Iris pigment epithelial cell (primary cell): ENCODE measurements at regions not wholly inside any gene's neighbourhood (a gene's known extent, or its start where the extent isn't known, plus 50 kb on each side); places are given as distances from the start of the nearest gene placed in this dataset.
"Not testable (repeated sequence)": the region's sequence is repeated elsewhere in the genome, so short reads cannot be mapped to it uniquely, and the experiment has no call there.

Experiments used
- DNase-seq: peaks from one replicate; pipeline ENCODE4 v3.0.0-alpha.2; 2011; ENCODE audit warnings: low read depth

DNA sequence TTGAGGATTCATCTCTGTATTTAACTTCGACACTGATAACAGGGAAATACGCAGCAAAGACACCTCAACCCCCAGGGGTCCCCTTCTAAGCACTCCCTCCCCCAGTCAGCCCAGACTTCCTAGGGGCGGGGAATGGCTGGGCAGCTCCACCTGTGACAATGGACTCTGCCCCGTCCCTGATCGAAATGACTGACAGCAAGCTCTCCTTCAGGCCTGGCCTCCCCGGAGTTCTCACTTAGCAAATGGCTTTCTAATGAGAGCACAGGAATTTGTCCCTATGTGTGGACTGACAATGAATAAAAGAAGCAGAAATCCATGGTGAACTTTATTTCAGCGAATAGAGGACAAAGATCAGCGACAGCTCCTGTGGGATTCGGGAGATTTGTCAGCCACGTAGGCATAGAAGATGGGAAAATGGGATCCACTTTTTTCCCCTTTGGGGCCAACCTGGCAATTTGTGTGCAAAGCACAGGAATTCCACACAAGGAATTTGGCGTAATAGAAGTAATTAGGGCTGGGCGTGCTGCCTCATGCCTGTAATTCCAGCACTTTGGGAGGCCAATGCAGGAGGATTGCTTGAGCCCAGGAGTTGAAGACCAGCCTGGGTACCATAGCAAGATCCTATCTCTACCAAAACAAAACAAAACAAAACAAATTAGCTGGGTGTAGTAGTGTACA lies 63.8 kb downstream of the TNFAIP2 start:
- DNase-seq: no peak

DNA sequence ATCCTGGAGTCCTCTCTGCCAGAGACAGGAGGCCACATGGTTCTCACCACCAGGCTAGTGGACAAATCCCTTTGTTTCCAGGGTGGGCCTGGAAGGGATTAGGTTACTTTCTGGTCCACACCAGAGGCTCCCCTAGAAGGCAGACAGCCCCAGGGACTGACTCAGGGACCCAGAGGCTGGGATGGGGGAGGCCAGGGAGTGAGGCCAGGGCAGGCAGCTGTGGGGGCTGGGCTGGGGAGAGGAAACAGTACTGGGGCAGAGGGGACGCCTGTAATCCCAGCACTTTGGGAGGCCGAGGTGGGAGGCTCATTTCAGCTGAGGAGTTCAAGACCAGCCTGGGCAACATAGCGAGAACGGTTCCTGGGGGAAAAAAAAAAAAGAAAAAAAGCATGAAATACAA lies 64.7 kb downstream of the TNFAIP2 start:
- no peak for DNase-seq

DNA sequence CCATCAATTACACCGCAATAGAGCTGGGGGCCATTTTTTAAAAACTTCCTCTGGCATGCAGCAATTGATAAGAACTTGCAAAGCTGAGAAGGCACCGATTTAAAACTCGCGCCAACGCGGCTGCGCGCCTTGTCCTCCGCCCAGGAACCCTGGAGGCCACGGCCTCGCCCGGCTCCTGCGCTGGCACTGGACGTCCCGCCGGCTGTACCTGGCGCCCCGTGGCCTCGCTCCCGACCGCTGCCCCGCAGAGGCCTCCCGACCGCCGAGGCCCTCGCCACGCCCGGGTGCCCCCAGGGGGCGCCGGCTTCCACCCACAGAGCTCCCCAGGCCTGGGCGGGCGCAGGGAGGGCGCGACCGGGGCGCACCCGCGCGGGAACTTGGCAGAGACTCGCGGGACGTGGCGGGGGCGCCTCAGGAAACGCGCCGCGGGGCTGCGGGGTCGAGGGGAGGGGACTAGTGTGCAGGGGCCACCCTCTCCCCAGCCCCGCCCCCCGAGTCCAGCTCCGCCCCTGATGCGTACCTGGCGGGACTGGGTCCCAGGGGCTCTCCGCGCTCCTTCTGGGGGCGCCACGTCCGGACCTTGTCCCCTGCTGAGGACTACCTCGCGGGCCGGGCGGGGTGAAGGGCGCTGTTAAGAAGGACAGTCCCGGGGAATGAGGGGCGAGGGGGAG lies 65.7 kb downstream of the TNFAIP2 start:
- DNase-seq: peak; percentile 10

DNA sequence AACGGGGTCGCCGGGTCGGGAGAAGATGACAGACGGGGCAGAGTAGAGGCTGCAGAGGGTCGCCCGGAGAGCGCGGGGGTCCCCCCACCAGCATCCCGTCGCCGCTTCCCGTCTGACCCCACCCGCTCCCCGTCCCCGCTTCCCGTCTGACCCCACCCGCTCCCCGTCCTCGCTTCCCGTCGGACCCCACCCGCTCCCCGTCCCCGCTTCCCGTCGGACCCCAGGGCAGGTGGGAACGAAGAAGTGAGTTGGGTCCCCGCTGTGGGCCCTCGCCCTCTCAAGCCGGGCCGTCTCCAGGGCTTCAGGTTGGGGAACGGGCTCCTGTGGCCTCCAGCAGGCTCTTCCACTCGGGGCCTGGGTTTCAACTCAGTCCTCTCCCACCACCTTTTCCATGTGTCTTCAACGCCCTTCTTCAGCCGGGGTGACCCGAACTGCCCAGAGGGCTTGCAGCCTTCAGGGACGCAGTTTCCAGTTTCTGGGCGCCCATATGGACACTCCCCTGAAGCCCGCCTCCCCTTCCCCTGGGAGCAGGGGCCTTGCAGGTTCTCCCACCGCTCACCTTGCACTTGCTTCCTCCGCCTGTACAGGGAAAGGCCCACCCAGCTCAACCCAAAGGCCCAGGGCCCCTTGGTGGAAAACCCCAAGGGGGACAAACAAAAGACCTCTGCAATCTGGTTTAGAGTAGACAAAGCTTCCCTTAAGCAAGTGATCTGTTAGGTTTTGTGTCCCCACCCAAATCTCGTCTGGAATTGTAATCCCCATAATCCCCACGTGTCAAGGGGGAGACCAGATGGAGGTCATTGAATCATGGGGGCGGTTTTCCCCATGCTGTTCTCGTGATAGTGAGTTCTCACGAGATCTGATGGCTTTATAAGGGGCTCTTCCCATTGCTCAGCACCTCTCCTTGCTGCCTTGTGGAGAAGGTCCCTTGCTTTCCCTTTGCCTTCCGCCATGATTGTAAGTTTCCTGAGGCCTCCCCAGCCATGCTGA lies 66.5 kb downstream of the TNFAIP2 start:
- no peak for DNase-seq

DNA sequence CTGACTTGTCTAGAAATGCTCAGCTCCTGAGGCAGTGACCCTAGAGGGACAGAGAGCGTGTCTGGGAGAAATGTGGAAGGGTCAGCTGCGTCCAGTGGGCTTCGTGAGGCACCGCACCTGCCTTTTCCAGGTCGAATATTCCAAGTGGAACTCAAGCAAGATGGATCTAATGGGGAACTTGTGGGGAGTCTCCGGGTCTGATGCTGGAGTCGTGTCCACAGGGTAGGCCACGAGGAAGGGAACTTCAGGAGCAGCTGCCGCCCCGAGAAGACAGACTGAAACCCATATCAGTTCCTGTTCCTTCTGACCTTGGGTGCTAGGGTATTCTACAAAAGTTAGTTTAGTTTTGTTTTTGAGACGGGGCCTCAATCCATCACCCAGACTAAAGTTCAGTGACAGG lies 67.5 kb downstream of the TNFAIP2 start:
- DNase-seq: no peak

DNA sequence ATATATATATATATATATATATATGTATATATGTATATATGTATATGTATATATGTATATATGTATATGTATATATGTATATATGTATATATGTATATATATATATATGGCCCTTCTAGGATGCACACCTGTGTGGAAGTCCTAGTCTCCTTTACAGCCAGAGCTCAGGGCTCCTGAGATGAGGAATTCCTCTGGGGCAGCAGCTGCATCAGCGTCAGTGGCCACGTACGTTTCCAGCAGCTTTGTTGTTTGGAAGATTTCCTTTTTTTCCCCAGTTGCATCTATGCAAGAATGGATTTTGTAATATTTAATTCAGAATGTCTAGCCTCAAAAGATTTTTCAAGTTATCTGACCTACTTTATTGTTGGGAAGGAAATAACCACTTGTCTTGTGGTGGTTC lies 68.6 kb downstream of the TNFAIP2 start:
- no peak for DNase-seq

DNA sequence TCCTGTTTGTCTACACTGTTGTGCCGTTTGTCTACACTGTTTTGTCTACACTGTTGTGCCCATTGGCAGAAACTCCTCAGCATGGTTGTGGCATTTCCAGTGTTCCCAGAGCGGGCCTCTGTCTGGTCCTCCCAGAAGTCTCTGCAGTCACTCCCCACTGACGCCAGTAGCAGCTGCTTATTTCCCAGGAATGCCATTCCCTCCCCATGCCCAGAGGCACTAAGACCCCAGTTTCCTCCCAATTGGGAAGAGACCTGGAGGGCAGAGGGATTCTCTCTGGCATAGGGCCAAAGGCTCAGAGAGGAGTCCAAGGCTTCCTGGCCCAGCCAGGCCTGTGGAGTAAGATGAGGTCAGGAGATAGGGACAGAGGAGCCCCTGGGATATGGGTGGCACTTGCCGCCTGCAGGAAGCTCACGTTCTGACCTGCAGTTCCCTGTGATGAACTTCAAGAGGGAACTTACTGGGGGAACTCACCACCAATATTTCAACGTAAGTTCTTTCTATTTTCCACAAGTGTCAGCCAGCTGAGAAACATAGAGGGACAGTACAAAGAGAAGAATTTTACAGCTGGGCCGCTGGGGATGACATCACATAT lies 69.1 kb downstream of the TNFAIP2 start:
- no peak for DNase-seq

DNA sequence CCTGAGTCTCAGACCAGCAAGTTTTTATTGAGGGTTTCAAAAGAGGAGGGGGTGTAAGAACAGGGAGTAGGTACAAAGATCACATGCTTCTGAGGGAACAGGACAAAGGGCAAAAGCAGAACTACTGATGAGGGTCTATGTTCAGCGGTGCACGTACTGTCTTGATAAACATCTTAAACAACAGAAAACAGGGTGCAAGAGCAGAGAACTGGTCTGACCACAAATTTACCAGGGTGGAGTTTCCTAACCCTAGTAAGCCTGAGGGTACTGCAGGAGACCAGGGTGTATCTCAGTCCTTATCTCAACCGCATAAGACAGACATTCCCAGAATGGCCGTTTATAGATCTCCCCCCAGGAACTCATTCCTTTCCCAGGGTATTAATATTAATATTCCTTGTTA lies 69.6 kb downstream of the TNFAIP2 start:
- not testable (repeated sequence) for DNase-seq

DNA sequence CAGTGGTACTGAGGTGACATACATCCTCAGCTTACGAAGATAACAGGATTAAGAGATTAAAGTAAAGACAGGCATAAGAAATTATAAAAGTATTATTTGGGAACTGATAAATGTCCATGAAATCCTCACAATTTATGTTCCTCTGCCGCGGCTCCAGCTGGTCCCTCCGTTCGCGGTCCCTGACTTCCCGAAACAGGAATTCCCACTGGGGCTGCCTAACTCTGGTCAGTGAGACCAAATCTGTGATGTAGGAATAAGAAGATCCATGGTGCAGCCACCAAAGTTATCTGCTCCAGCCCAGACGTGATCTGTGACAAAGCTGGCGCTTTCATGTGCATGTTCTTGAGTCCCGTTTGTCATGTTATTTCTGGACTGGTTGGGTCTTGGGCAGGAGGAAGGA lies 70.2 kb downstream of the TNFAIP2 start:
- not testable (repeated sequence) for DNase-seq

DNA sequence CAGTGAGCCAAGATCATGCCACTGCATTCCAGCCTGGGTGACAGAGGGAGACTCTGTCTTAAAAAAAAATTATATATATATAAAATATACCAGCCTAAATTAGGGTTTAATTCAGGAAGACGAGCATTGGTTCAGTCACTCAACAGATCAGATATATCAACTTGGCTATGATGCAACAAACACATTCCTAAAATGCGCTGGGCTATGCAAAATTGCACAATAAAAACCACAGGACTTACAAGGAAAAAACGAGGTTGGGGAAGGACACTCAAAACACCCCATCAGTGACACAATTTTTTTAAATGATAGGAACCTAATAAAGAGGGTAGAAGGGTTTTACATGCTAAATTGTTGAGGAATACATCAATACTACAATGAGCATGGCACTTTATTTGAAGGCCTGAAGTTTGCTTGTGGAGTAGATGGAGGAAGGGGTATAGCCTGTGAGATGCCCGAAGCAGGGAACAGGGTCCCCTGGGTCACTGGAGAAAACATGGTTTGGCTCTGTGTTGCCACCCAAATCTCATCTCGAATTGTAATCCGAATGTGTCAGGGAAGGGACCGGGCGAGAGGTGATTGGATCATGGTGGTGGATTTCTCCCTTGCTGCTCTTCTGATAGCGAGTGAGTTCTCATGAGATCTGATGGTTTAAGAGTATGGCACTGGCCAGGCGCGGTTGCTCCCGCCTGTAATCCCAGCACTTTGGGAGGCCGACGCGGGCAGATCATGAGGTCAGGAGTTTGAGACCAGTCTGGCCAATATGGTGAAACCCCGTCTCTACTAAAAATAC lies 71.2 kb downstream of the TNFAIP2 start:
- peak; percentile 85 for DNase-seq

DNA sequence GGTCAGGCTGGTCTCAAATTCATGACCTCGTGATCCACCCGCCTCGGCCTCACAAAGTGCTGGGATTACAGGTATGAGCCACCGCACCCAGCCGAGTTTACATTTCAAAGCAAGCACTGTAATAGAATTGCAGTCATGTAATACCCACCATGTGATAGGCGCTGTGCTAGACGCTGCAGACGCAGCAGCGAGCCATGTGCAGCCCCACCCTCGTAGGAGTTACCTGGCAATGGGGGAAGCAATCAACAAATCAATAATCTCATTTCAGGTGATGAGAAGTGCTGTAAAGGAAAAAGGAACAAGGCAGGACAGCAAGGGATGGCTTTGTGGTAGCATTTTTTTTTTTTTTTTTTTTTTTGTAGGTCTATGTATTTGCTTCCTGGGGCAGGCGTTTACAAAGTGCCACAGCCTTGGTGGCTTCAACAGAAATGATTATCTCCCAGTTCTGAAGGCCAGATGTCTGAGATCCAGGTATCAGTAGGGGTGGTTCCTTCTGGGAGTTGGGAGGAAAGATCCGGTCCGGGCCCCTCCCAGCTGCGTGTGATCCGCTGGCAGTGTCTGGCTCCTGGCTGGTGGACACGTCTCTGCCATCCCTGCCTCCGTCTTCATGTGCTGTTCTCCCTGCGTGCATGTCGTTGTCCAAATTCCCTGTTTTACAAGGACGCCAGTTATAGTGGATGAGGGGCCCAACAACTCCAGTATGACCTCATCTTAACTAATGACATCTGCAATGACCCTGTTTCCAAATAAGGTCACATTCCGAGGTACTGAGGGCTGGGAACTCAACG lies 72.8 kb downstream of the TNFAIP2 start:
- no peak for DNase-seq

DNA sequence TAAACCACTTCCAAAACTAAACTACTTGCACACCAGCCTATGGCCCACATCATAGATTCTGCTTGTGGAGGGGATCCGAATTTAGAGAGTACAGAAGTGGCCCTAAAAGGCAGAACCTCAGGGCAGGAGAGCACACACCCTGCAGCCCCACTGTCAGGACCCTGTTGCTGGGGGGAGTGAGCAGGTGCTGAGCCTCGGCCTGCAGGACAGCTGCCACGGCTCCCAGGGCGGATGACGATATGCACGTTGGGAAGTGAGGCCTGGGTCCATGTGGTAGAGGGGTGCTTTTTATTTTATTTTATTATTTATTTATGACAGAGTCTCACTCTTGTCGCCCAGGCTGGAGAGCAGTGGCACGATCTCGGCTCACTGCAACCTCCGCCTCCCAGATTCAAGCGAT lies 73.5 kb downstream of the TNFAIP2 start:
- DNase-seq: no peak

DNA sequence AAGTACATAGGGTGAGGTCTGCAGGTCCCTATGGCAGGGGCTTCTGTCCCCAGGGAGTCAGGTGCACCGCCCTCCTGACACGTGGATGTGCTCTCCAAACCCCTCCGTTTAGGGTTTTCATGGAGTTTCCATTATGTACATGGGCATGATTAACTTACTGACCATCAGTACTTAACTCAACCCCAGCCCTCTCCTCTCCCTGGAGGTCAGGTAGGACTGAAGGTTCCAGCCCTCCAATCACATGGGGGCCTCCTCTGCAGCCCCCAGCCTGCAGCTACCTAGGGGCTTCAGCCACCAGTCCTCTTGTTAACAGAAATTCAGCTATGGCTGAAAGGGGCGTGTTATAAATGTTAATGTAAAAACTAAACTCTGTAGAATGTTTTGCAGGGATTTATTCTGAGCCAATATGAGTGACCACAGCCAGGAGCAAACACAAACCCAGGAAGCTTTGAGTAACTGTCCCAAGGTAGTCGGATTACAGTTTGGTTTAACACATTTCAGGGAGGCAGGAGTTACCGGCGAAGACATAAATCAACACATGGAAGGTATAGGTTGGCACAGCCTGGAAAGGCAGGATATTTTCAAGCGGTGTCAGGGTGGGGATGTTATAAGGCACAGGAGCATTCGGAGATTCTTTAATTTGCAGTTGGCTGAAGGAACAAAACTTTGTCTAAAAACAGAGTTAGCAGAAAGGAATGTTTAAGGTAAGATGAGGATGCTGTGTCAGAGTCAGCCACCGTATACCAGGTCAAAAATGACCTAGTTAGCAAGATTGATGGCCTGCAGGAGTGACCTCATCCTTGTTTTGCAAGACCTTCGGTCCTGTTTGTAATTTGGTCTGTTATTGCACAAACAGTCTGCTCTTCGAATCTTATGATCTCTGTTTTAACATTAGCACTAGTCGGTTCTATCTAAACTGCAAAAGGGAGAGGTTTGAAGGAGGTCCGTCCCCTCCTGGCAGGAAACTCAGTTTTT lies 75.2 kb downstream of the TNFAIP2 start:
- peak; percentile 90 for DNase-seq

DNA sequence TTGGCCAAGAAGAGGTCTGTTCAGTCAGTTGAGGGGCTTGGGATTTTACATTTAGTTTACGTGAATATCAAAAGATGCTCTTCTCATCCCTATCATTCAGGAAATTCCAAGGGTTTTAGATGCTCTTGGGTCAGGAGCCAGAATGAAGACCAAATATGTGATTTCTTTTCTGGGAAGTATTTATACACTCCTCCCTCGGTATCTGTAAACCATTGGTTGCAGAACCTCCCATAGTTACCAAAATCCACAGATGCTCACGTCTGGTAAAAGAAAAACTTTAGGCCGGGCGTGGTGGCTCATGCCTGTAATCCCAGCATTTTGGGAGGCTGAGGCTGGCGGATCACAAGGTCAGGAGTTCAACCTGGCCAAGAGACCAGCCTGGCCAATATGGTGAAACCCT lies 75.9 kb downstream of the TNFAIP2 start:
- DNase-seq: peak; percentile 60

DNA sequence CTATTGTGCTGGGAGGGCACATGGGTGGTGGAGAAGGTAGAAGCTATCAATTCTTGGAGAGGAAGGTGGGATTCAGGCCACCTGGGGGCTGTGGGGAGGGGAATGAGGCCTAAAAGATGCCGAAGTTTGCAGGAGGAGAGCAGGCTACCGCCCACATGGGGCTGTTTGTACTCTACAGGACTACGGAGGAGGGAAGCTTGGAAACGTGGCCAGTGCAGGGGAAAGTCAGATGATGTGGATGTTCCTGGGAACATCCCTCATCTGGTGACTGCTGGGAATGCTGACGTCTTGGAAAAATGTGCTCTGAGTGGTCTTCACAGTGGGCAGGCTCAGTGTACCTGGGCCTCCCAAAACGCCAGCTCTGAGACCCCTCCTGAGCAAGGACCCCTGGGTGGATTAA lies 78.5 kb downstream of the TNFAIP2 start:
- DNase-seq: no peak

DNA sequence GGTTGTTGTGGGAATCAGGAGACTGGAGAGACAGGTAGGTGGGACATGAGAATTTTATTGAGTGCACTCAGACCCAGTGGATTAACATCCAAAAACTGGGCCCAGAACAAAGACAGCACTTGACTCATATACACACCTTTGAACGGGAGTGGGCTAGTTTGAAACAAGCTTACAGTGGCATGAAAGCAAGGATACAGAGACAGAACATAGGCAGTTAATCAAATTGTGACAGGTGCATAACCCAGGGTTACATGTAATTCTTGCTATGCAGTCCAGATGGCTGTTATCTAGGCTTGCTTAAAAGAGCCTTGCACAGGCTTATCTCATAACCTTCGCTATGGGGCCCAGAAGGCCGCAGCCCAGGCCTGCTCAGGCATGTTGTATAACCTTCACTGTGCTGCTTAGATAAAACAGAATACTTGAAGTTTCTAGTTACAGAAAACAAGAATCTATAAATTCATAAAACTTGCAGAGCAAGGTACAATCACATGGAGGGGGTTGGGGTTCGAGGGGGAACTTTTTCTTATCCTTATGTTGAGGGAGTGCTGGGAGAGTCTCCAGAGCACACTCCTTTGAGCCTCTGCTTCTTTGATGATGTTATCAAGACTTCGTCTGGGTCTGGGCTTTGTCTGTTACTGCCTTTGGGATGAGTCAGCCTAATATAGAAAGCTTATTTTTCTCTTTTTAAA lies 81.7 kb downstream of the TNFAIP2 start:
- peak; percentile 73 for DNase-seq

DNA sequence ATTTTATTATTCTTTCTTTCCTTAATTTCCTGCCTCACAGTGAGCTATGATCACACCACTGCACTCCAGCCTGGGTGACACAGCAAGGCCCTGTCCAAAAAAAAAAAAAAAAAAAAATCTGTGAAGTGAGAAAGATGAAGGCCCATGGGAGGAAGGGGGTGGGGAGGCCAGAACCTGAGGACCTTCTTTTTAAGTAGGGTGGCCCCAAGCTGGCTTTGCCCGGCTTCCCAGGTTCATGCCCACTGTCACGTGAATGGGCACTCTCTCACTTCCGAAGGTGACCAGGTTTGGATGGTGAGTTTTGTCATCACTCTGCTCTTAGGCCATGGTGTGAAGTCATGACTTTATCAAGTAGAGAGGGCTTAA lies 82.3 kb downstream of the TNFAIP2 start:
- no peak for DNase-seq

DNA sequence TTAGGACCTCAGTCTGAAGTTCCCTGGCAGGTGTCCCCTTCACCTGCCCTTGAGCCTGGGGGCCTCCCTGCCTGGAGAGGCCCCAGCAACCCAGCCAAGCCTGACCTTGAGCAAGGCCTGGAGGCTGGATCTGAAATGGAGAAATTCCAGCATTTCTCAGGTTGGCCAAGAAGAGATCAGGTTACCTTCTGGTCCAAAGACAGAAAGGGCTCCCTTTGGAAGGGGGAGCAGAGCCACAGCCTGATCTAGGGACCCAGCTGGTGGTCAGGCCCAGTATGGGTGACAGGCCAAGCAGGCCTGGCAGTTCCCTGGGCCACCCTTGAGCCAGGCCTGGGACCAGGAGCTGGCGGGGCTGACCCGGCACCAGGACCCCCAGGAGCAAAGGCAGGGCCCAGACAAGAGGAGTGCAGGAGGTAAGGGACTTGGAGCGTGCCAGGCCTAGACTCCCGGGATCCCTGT lies 82.8 kb downstream of the TNFAIP2 start:
- DNase-seq: peak; percentile 37

DNA sequence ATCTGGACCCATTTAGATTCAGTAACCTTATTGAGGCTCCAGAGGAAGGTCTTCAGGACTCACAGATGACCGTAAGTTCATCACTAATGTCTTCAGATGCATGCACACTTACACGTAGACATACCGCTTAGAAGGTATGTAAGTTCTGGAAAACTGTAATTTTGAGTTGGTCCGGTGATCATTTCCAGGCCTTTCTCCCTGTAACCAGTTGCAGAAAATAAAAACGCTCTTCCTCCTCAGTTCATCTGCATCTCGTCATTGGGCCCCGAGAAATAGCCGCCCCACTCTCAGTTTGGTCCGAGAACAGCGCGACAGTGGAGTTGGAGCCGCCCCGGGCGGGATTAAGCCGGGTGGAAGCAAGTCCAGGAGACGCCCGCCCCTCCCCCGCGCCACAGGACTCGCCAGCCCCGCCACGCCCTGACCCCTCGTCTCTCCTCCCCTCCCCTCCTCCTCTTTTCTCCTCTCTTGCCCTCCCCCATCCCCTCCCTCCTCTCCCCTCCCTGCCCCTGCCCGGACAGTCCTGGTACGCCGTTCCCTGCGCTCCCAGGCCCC lies 83.7 kb downstream of the TNFAIP2 start:
- peak; percentile 48 for DNase-seq
